ENCODE measurements at regions not wholly inside any gene's neighbourhood (a gene's known extent, or its start where the extent isn't known, plus 50 kb on each side); places are given as distances from the start of the nearest gene placed in this dataset.

- no peak overlapping the region for H3K9ac ChIP-seq (ENCODE audit: low read length)
- H3K4me3 ChIP-seq (ENCODE audit: low read length): no peak overlapping the region
- H3K79me2 ChIP-seq (ENCODE audit: low read length): no peaks in the 10 kb centered on the region
- DNase-seq: no peak
- no peak overlapping the region for H3K27ac ChIP-seq (ENCODE audit: low read length)
- no peak for TF ChIP-seq EZH2 (optimal IDR thresholded peaks at IDR 0.05; ENCODE audit: low read depth, low read length)
- TF ChIP-seq CTCF (IDR thresholded peaks at IDR 0.05; ENCODE audit: low read length): no peak
- no peak for TF ChIP-seq EZH2phosphoT487 (IDR thresholded peaks at IDR 0.05; ENCODE audit: low read length)
- H3K9me3 ChIP-seq (replicated peaks; ENCODE audit: insufficient read depth, low read length): no peaks in the 10 kb centered on the region
- no peaks in the 10 kb centered on the region for H3F3A ChIP-seq (ENCODE audit: insufficient read depth, low read length)
- no peaks in the 10 kb centered on the region for H3K36me3 ChIP-seq (replicated peaks; ENCODE audit: insufficient read depth, low read length)
- H3K4me2 ChIP-seq (ENCODE audit: low read depth, low read length): no peak overlapping the region
- H3K9me2 ChIP-seq (replicated peaks; ENCODE audit: insufficient read depth, low read length): no peaks in the 10 kb centered on the region
- no peak overlapping the region for H2AFZ ChIP-seq (ENCODE audit: low read length)
- H4K20me1 ChIP-seq (ENCODE audit: insufficient read depth, low read length): no peaks in the 10 kb centered on the region
- no peaks in the 10 kb centered on the region for H3K4me1 ChIP-seq (ENCODE audit: low read length)
- H3K27me3 ChIP-seq (replicated peaks; ENCODE audit: insufficient read depth, low read length): no peaks in the 10 kb centered on the region
These were observed 263.0 kb upstream of the NCAM2 start for GRCh38 chr21:20735257-20735656.

- no peaks in the 10 kb centered on the region for H4K20me1 ChIP-seq (ENCODE audit: insufficient read depth, low read length)
- H3K9me3 ChIP-seq (replicated peaks; ENCODE audit: insufficient read depth, low read length): no peaks in the 10 kb centered on the region
- no peaks in the 10 kb centered on the region for H3F3A ChIP-seq (ENCODE audit: insufficient read depth, low read length)
- no peak overlapping the region for H3K4me2 ChIP-seq (ENCODE audit: low read depth, low read length)
- no peaks in the 10 kb centered on the region for H3K36me3 ChIP-seq (replicated peaks; ENCODE audit: insufficient read depth, low read length)
- H2AFZ ChIP-seq (ENCODE audit: low read length): no peak overlapping the region
- H3K4me1 ChIP-seq (ENCODE audit: low read length): no peaks in the 10 kb centered on the region
- no peak overlapping the region for H3K27ac ChIP-seq (ENCODE audit: low read length)
- no peak for DNase-seq
- no peaks in the 10 kb centered on the region for H3K9me2 ChIP-seq (replicated peaks; ENCODE audit: insufficient read depth, low read length)
- H3K9ac ChIP-seq (ENCODE audit: low read length): no peak overlapping the region
- no peaks in the 10 kb centered on the region for H3K79me2 ChIP-seq (ENCODE audit: low read length)
- H3K4me3 ChIP-seq (ENCODE audit: low read length): no peak overlapping the region
- no peak for TF ChIP-seq EZH2phosphoT487 (IDR thresholded peaks at IDR 0.05; ENCODE audit: low read length)
- no peaks in the 10 kb centered on the region for H3K27me3 ChIP-seq (replicated peaks; ENCODE audit: insufficient read depth, low read length)
These were observed 260.8 kb upstream of the NCAM2 start for GRCh38 chr21:20737227-20737913.

DNA sequence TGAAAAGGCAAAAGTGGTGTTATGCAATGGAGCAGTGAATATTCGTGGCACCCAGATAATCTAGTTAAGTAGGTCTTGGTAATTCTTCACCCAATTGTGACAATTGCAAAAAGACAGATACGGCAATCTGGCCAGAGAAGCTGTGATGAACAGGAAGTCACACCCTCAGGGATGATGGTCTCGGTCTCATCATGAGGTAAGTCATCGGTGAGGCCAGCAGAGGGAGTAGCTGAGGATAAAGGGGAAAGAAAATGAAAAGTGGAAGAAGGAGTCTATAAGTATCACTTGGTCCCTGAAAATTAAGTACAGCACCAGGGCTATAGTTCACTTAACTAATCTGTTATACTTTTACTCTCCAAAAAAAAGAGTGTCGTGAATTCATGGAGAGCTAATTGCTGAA, 258.8 kb upstream of the NCAM2 start:
- Histone ChIP-seq H3K9me3 (replicated peaks; ENCODE audit: insufficient read depth, low read length) (no peaks in the 10 kb centered on the region), H3K9ac (ENCODE audit: low read length) (no peak overlapping the region), H3K27ac (ENCODE audit: low read length) (no peak overlapping the region), H2AFZ (ENCODE audit: low read length) (no peak overlapping the region), H3K79me2 (ENCODE audit: low read length) (no peaks in the 10 kb centered on the region), H3K36me3 (replicated peaks; ENCODE audit: insufficient read depth, low read length) (no peaks in the 10 kb centered on the region), H3K4me2 (ENCODE audit: low read depth, low read length) (no peak overlapping the region), H4K20me1 (ENCODE audit: insufficient read depth, low read length) (no peaks in the 10 kb centered on the region), H3F3A (ENCODE audit: insufficient read depth, low read length) (no peaks in the 10 kb centered on the region), H3K27me3 (replicated peaks; ENCODE audit: insufficient read depth, low read length) (no peaks in the 10 kb centered on the region), H3K4me3 (ENCODE audit: low read length) (no peak overlapping the region), H3K9me2 (replicated peaks; ENCODE audit: insufficient read depth, low read length) (no peaks in the 10 kb centered on the region), H3K4me1 (ENCODE audit: low read length) (no peaks in the 10 kb centered on the region)
- peak; percentile 13 for DNase-seq
- peak; percentile 30 for TF ChIP-seq CTCF (IDR thresholded peaks at IDR 0.05; ENCODE audit: low read length)
- TF ChIP-seq EZH2 (optimal IDR thresholded peaks at IDR 0.05; ENCODE audit: low read depth, low read length): no peak

DNA sequence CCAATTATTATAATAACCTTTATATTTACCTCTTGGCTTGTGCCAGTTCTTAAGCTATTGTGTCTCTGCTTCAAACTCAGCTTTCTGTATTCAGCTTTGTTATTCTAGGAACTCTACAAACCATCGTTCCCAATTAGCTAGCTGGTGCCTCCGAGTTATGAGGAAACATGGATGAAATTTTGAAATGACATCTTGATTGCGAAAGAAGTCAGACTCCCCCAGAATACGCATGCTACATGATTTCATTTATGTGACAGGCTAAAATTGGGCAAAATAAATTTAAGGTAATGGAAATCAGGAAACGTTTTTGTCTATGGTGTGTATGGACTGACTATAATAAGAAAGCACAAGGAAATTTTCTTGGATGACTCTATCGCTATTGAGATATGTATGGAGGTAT, 256.8 kb upstream of the NCAM2 start:
- no peaks in the 10 kb centered on the region for H3F3A ChIP-seq (ENCODE audit: insufficient read depth, low read length)
- H2AFZ ChIP-seq (ENCODE audit: low read length): no peak overlapping the region
- no peaks in the 10 kb centered on the region for H4K20me1 ChIP-seq (ENCODE audit: insufficient read depth, low read length)
- H3K4me1 ChIP-seq (ENCODE audit: low read length): no peaks in the 10 kb centered on the region
- H3K9ac ChIP-seq (ENCODE audit: low read length): no peak overlapping the region
- H3K4me3 ChIP-seq (ENCODE audit: low read length): no peak overlapping the region
- no peak overlapping the region for H3K4me2 ChIP-seq (ENCODE audit: low read depth, low read length)
- TF ChIP-seq EZH2phosphoT487 (IDR thresholded peaks at IDR 0.05; ENCODE audit: low read length): no peak
- no peaks in the 10 kb centered on the region for H3K36me3 ChIP-seq (replicated peaks; ENCODE audit: insufficient read depth, low read length)
- no peaks in the 10 kb centered on the region for H3K79me2 ChIP-seq (ENCODE audit: low read length)
- no peaks in the 10 kb centered on the region for H3K27me3 ChIP-seq (replicated peaks; ENCODE audit: insufficient read depth, low read length)
- no peak for DNase-seq
- no peaks in the 10 kb centered on the region for H3K9me2 ChIP-seq (replicated peaks; ENCODE audit: insufficient read depth, low read length)
- H3K9me3 ChIP-seq (replicated peaks; ENCODE audit: insufficient read depth, low read length): no peaks in the 10 kb centered on the region
- no peak overlapping the region for H3K27ac ChIP-seq (ENCODE audit: low read length)

Measured in MM.1S (cell line).